Lower leg skin (tissue), 4 donors: ENCODE measurements at regions not wholly inside any gene's neighbourhood (a gene's known extent, or its start where the extent isn't known, plus 50 kb on each side); places are given as distances from the start of the nearest gene placed in this dataset.

Experiments
- DNase-seq, 2 donors: peaks; one replicate each; pipeline ENCODE4 v3.0.0-alpha.2; 2019; ENCODE audit warnings: low spot score in 2 of 2
- H3K4me3 ChIP-seq: fragments of 200-600 bp; sonication (generic); 2 replicates; pipeline ENCODE4 v1.5.1; 2017; ENCODE audit warnings: mild to moderate bottlenecking, low read depth; ENCODE audit not compliant: poor library complexity, severe bottlenecking
- POLR2A ChIP-seq, 2 donors: fragments of 450-650 bp; IDR thresholded peaks; one replicate each; pipeline ENCODE4 v1.6.1; 2016 to 2017; ENCODE audit warnings: antibody characterized with exemption in 2 of 2, mild to moderate bottlenecking in 1 of 2, moderate library complexity in 1 of 2
- WGBS, 2 donors: methylation state at CpG; one replicate each; pipeline ENCODE4 v1.1.5; 2018; 5-methylcytosine and 5-hydroxymethylcytosine counted together
- intact Hi-C: fragments of 100-400 bp; cut with DNase I; formaldehyde crosslinking; loops from one replicate; pipeline ENCODE4 v1.15.0; 2023; ENCODE audit warnings: low total_unique reads
- TF ChIP-seq, protein P1 (sequence below), 3 donors: fragments of 450-650 bp; IDR thresholded peaks; one replicate each; pipeline ENCODE4 v1.5.1; 2016; ENCODE audit warnings: antibody characterized with exemption in 3 of 3, mild to moderate bottlenecking in 3 of 3, moderate library complexity in 2 of 3

- no peak overlapping the region for H3K4me3 ChIP-seq
- 69 to 73% methylated on average over 4 of the region's 4 CpGs for WGBS, 2 donors
- no peak for DNase-seq
- TF ChIP-seq, protein P1, sequence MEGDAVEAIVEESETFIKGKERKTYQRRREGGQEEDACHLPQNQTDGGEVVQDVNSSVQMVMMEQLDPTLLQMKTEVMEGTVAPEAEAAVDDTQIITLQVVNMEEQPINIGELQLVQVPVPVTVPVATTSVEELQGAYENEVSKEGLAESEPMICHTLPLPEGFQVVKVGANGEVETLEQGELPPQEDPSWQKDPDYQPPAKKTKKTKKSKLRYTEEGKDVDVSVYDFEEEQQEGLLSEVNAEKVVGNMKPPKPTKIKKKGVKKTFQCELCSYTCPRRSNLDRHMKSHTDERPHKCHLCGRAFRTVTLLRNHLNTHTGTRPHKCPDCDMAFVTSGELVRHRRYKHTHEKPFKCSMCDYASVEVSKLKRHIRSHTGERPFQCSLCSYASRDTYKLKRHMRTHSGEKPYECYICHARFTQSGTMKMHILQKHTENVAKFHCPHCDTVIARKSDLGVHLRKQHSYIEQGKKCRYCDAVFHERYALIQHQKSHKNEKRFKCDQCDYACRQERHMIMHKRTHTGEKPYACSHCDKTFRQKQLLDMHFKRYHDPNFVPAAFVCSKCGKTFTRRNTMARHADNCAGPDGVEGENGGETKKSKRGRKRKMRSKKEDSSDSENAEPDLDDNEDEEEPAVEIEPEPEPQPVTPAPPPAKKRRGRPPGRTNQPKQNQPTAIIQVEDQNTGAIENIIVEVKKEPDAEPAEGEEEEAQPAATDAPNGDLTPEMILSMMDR (IDR thresholded peaks at IDR 0.05): no peak
- TF ChIP-seq POLR2A (IDR thresholded peaks at IDR 0.05): no peak
- intact Hi-C loops: no loop called here
Observed at GRCh38 chr3:187465503-187465902, 97.3 kb downstream of the RTP4 start.

GRCh38 chr3:187464682-187465081 lies 96.5 kb downstream of the RTP4 start:
- intact Hi-C loops: no loop called here
- DNase-seq: no peak
- TF ChIP-seq POLR2A (IDR thresholded peaks at IDR 0.05): no peak
- TF ChIP-seq, protein P1 (IDR thresholded peaks at IDR 0.05): no peak
- WGBS, 2 donors: 91 to 98% methylated on average over 4 of the region's 4 CpGs
- H3K4me3 ChIP-seq: no peak overlapping the region

DNA sequence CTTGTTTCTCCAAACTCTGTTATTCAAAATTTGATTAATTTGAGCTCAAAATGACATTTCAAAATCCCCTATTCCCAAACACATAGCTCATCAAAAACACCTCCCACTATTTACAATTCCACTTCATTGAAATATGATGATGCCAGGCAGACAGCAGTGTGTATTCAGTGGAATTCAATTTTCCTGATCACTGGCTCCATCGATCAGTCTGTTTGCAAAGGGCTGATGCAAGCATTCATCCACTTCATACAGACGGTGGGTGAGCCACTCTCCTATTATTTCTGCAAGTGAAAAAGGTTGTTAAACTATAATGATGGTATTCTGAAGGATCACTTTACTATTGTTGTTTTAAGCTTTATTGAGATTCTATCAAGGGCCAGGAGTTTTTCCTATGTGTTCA lies 90.7 kb downstream of the RTP4 start:
- H3K4me3 ChIP-seq: no peak overlapping the region
- DNase-seq: no peak
- TF ChIP-seq, protein P1 (IDR thresholded peaks at IDR 0.05): no peak
- 89 to 92% methylated on average over 2 of the region's 2 CpGs for WGBS, 2 donors
- intact Hi-C loops: no loop called here

- WGBS, 2 donors: 74 to 86% methylated on average over 2 of the region's 2 CpGs
Observed at GRCh38 chr3:187458383-187458782, 90.2 kb downstream of the RTP4 start.

DNA sequence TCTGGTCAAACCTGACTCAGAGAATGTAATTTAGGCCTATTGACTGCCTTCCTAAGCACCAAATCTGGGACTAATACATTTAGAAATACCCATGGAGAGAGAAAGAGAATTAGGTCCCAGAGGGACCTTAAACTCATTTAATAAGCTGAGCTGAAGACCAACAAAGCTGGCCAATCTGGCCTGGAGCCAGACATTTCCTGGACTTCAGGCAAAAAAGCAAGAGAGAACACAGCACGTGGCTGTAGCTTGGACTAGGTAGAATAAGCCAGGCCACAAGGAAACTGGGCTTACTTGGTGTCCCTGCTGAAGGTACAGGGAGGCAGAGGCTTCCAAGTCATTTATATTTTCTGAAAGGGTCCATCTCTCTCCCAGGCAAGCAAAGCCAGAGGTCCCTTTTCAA lies 88.1 kb downstream of the RTP4 start:
- DNase-seq: peak in 1 of 2 donors; percentile 23
- TF ChIP-seq, protein P1 (IDR thresholded peaks at IDR 0.05): no peak
- TF ChIP-seq POLR2A (IDR thresholded peaks at IDR 0.05): no peak
- WGBS, 2 donors: 8 to 17% methylated on average over 1 of the region's 1 CpG
- H3K4me3 ChIP-seq: no peak overlapping the region
- intact Hi-C loops: no loop called here

More at GRCh38 chr3:187458383-187458782, 90.2 kb downstream of the RTP4 start:
- intact Hi-C loops: no loop called here
- TF ChIP-seq POLR2A (IDR thresholded peaks at IDR 0.05): no peak
- TF ChIP-seq, protein P1 (IDR thresholded peaks at IDR 0.05): no peak
- DNase-seq: no peak
- H3K4me3 ChIP-seq: no peak overlapping the region

DNA sequence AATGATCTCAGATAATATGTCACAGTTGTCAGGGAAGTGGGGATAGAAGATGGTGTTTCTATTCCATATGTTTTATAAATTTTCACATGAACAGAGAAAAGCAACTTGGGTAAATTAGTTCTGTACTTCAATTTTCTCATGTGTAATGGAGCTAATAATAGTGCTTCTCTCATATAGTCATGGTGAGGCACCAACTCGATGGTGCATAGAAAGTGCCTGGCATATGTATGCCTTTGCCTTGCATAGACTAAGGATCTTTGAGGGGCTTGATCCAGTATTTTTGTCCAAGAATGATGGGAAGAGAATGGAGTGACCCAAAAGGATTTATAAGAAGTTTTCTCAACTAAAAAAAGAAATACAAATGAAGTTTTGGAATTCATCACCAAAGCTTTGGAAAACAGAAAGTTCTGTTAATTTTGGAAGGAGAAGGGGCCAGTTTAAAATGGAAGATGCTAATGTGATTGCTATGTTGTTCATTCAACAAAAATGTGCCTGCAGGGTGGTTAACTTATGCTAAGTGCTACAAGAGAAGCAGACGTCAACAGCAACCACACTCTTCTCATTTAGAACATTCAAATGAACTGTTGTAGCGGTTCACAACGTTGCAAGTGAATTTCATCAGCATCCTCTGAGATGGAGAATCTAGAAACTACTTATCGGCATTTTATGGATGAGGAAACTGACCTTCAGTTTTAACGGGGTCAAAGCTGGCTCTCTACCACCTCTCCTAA lies 86.1 kb downstream of the RTP4 start:
- no peak overlapping the region for H3K4me3 ChIP-seq
- no peak for DNase-seq
- 59 to 63% methylated on average over 6 of the region's 6 CpGs for WGBS, 2 donors
- no peak for TF ChIP-seq POLR2A (IDR thresholded peaks at IDR 0.05)
- TF ChIP-seq, protein P1 (IDR thresholded peaks at IDR 0.05): no peak
- intact Hi-C loops: no loop called here
